Activated CD4-positive, CD25-positive, alpha-beta regulatory T cell treated with anti-CD3 and anti-CD28 coated beads, Interleukin-2, amount 50 U/mL, for 24 hours (primary cell): ENCODE measurements at regions not wholly inside any gene's neighbourhood (a gene's known extent, or its start where the extent isn't known, plus 50 kb on each side); places are given as distances from the start of the nearest gene placed in this dataset.

Source experiments
- ATAC-seq, 2 donors: fragments of 150-1000 bp; cut with Tn5 transposase; one replicate each; pipeline ENCODE4 v1.10.0; 2021; ENCODE audit warnings: mild to moderate bottlenecking in 1 of 2, moderate library complexity in 1 of 2

- ATAC-seq: no peak
Observed at GRCh38 chr1:9179463-9180110, 50.7 kb upstream of the GPR157 start.

DNA sequence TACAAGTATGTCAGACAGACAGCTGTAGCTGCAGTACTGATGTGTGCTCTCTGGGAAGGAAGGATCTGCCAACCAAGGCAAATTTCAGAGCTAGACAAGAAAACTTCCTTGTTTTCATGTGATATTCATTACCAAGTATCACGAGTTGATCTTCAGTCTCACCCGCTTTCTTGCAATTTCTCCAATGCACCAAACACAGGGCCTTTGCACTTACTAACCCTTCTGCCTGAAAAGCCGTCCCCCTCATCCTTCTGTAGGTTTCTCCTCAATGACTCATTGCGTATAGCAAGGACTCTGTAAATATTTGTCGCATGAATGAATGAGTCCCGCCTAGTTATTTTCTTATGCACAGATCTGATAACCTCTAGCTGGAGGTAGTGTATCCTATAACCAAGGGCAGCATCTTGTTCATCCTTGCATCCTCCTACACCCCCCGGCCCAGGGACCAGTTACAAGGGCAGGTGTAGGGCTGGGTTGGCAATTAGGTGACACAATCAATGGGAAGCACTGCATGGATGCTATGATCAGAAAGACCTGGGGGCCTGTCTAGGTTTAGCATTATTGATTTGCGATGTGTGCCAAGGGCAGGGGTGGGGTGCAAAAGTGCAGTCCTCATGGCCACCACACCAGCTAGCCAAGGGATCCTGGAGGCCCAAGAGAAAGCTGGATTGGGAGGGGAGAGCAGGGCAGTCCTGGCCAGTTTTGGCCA lies 51.4 kb upstream of the GPR157 start:
- ATAC-seq: no peak

DNA sequence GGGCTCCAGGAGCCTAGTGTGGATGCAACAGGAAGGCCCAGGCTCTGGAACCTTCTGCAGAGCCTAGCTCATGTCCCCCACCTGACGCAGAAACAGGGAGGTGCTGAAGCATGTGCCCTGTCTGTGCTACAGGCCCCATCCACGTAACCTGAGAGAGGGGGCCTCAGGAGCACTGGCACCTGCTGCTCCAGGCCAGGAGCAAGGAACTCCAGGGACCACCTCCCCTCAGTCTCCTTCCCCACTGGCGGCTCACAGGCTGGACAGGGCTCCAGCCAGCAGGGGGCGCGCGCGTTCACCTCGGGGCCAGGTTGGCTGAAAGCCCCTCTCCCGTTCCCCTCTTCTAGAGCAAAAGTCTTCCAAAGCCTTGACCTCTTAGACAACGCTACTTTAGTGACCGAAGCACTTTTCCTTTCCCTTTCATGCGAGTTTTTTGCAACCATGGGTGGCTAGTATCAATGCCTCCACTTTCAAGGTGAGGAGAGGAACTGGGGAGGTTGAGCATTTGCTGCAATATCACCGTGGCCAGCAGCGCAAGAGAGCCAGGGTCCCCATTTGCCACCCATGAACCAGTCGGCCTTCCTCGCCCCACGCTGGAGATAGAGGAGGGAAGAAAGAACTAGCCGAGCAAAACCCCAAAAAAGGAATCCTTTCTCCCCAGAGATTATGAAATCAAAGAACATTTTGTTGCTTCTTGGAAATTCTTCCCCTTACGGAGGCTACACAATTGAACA lies 52.4 kb upstream of the GPR157 start:
- peak; percentile 35 to 66 for ATAC-seq

DNA sequence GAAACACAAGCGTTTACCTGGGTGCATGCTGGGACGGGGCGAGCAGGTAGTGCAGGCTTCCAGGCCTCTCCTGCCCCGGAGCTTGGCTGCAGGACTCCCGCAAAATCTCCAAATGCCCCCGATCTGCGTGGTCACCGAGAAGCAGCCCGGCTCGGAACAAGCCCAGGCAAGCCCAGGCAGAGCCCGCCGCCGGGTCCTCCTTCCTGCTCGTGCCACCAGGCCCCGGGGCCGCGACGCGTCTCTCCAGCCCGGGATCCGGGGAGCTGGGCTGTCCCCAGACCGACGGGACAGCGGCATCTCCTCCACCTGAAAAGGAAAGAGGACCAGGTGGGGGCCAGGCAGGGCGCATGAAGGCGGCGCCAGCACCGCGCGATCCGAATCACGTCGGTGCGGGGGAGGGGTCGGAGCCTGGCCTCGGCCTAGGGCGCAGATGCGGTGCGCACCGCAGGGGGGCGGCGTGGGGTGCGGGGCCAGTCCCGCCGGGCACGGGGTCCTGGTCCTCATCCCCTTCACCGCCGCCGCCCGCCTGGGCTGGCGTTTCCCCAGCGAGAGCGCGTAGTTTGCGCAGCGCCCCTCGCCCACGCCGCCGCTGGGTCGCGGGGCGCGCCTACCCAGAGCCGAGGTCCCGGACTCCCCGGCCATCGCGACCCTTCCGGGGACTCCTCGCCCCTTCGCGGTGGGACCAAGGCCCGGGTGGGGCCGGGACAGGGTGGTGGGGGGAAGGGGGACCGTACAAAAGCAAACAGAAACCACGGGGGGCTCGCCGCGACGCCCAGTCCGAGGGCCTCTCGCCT lies 52.4 kb upstream of the H6PD start:
- no peak for ATAC-seq

DNA sequence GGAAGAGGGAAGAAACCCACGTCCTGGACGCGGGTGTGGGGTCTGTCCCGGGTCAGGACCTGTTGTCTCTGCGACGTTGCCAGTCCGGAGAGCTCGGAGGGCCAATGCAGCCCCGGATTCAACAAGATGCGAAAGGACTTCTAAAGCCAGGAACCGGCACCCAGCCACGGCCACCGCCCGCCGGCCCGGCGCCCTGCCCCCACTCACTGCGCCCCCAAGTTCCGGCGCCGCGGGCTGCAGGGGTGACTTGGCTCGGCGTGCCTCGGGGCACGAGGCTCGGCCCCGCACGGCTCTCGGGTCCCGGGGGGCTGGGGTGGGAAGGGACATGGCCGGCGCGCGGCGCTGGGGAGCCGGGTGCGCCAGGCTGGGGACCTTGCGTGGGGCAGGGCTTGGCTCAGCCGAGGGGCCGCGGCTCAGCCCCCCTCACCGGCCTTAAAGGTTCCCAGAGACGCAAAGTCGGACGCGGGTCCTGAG lies 51.8 kb upstream of the H6PD start:
- no peak for ATAC-seq

- ATAC-seq: no peak
Observed at GRCh38 chr1:9183441-9183840, 51.1 kb upstream of the H6PD start.

DNA sequence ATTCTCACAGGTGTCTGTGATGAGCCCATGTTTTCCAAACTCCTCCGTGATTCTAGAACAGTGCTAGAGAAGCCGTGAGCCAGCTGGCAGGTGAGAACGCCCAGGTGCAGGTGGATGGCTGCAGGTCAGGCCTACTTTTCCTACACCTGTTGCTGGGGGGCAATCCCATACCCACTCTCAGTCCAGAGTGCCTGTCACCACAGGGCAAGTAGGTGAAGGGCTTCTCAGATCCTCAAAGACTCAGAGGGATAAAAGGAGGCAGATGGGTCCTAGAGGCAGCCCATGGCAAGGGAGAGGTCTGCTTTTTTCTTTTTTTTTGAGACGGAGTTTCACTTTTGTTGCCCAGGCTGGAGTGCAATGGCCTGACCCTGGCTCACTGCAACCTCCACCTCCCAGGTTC lies 50.7 kb upstream of the H6PD start:
- no peak for ATAC-seq

GRCh38 chr1:9184749-9185148 lies 49.8 kb upstream of the H6PD start:
- no peak for ATAC-seq
